ENCODE measurements at regions not wholly inside any gene's neighbourhood (a gene's known extent, or its start where the extent isn't known, plus 50 kb on each side); places are given as distances from the start of the nearest gene placed in this dataset.

- no peaks in the 10 kb centered on the region for H3K9me1 ChIP-seq (ENCODE audit: control insufficient read depth, insufficient read depth, low read length)
- POLR2A ChIA-PET = no interaction called here
- 0 out of 2 replicates have a peak, but pooled peaks cover 1% of the 10 kb centered on the region for H3K9me3 ChIP-seq (replicated peaks; ENCODE audit: control insufficient read depth, insufficient read depth, low read depth, low read length)
- 2% methylated on average over 3 of the region's 3 CpGs for WGBS (ENCODE audit: insufficient coverage, low coverage, missing lambda C conversion rate)
- TF ChIP-seq RHOXF2B (CRISPR knock-in tag; conservative IDR thresholded peaks at IDR 0.05) (no peak), RBM34 (IDR thresholded peaks at IDR 0.05; ENCODE audit: borderline replicate concordance, insufficient read depth, low read length) (no peak), FOXK2 (conservative IDR thresholded peaks at IDR 0.05 in 1 of 2, IDR thresholded peaks at IDR 0.05 in 1 of 2; ENCODE audit: low read depth in 2 of 2) (no peak), FOXJ2 (tag; IDR thresholded peaks at IDR 0.05) (no peak), ZNF79 (CRISPR knock-in tag; IDR thresholded peaks at IDR 0.05; ENCODE audit: low read depth) (no peak), SAP30 (IDR thresholded peaks at IDR 0.05; ENCODE audit: borderline replicate concordance, insufficient read depth, low read depth, low read length, poor library complexity, severe bottlenecking) (no peak), MECOM (CRISPR knock-in tag; IDR thresholded peaks at IDR 0.05) (no peak), NONO (IDR thresholded peaks at IDR 0.05; ENCODE audit: low read depth in 2 of 2, low read length in 1 of 2) (no peak), HNRNPH1 (optimal IDR thresholded peaks at IDR 0.05; ENCODE audit: low read depth, low read length) (no peak), RBM15 (IDR thresholded peaks at IDR 0.05; ENCODE audit: insufficient read depth, low read length) (no peak), CBX2 (IDR thresholded peaks at IDR 0.05; ENCODE audit: insufficient read depth, low read length, poor library complexity, severe bottlenecking) (no peak), ZNF75A (CRISPR knock-in tag; IDR thresholded peaks at IDR 0.05) (no peak), MIER1 (IDR thresholded peaks at IDR 0.05; ENCODE audit: low read depth) (no peak), RFX5 (IDR thresholded peaks at IDR 0.05; ENCODE audit: low read depth, low read length) (no peak)
- no peak overlapping the region for H3K9ac ChIP-seq (ENCODE audit: insufficient read depth in 1 of 2, low read depth in 2 of 2, low read length in 2 of 2)
- no peaks in the 10 kb centered on the region for H3K27me3 ChIP-seq (ENCODE audit: control insufficient read depth in 2 of 2, insufficient read depth in 2 of 2, low read length in 2 of 2)
- H3K27ac ChIP-seq (ENCODE audit: extremely low read depth, low read depth, low read length) = no peak overlapping the region
- no peaks in the 10 kb centered on the region for H3K4me1 ChIP-seq (replicated peaks in 1 of 2; ENCODE audit: control insufficient read depth in 2 of 2, insufficient read depth in 2 of 2, low read length in 2 of 2)
- H3K36me3 ChIP-seq (ENCODE audit: control insufficient read depth, insufficient read depth, low read length) = no peaks in the 10 kb centered on the region
- no peaks in the 10 kb centered on the region for H3K79me2 ChIP-seq (ENCODE audit: control insufficient read depth, insufficient read depth, low read length)
- FAIRE-seq (no peak), DNase-seq (ENCODE audit: extremely low read depth in 1 of 4, low spot score in 3 of 4) (no peak), ATAC-seq (no peak)
- no peak overlapping the region for H2AFZ ChIP-seq (ENCODE audit: low read depth, low read length)
- intact Hi-C loops (cut with micrococcal nuclease) (no loop called here), in situ Hi-C loops (cut with MboI) (no loop called here)
- CTCF ChIA-PET (ENCODE audit: low intra/inter-chr PET ratio) = no interaction called here
- no TSS peak for BruUV-seq (replicated peaks)
- no peaks in the 10 kb centered on the region for H4K20me1 ChIP-seq (replicated peaks; ENCODE audit: control insufficient read depth, insufficient read depth, low read length)
- no peak overlapping the region for H3K4me2 ChIP-seq (ENCODE audit: insufficient read depth, low read length)
- H3K4me3 ChIP-seq = no peak overlapping the region
Measured at GRCh38 chr21:27840262-27840661, 873.4 kb upstream of the ADAMTS5 start.
